Chondrocyte (in vitro differentiated cells): ENCODE measurements at regions not wholly inside any gene's neighbourhood (a gene's known extent, or its start where the extent isn't known, plus 50 kb on each side); places are given as distances from the start of the nearest gene placed in this dataset.

Experiments used
- DNase-seq: peaks from one replicate; pipeline ENCODE4 v3.0.0; 2021; ENCODE audit warnings: mixed read lengths, low spot score
- H3K27ac Mint-ChIP-seq: one replicate; pipeline ENCODE4 v1.8.0; 2021; ENCODE audit warnings: mild to moderate bottlenecking, moderate library complexity, mixed read lengths; ENCODE audit not compliant: unreplicated experiment
- H3K27me3 Mint-ChIP-seq: 2 replicates; pipeline ENCODE4 v1.8.0; 2021; ENCODE audit warnings: low read depth, mixed read lengths
- H3K36me3 Mint-ChIP-seq: 2 replicates; pipeline ENCODE4 v1.8.0; 2021; ENCODE audit warnings: low read depth, mixed read lengths
- H3K4me1 Mint-ChIP-seq: 2 replicates; pipeline ENCODE4 v1.8.0; 2021; ENCODE audit warnings: low read depth, mild to moderate bottlenecking, mixed read lengths
- H3K4me3 Mint-ChIP-seq: one replicate; pipeline ENCODE4 v1.8.0; 2021; ENCODE audit warnings: mild to moderate bottlenecking, moderate library complexity, mixed read lengths; ENCODE audit not compliant: unreplicated experiment
- H3K9me3 Mint-ChIP-seq: 2 replicates; pipeline ENCODE4 v1.8.0; 2021; ENCODE audit warnings: low read depth, mixed read lengths
- TF ChIP-seq, protein P1 (sequence below): fragments of 200-600 bp; sonication (generic); IDR thresholded peaks from 2 replicates; pipeline ENCODE4 v1.5.0; 2021; ENCODE audit warnings: antibody characterized with exemption, mild to moderate bottlenecking, moderate library complexity

DNA sequence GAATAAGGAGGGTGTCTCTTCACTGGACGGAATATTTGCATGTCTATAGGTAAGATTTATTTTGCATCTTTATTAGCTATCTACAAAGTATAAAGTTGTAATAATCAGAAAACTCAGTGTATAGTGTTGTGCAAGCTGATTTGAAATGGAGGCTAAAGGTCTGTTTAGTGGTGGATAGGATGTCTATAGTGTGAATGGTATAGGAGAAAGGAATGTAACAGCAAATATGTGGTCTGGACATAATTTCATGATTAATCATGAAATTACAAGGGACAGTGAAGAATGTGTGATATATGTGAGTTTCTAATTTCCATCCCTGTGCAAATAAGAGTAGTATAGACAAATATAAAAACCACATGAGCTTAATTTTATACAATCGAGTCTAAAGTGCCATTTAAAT lies 79.3 kb upstream of the CAMK2D start:
- no peak for DNase-seq

DNA sequence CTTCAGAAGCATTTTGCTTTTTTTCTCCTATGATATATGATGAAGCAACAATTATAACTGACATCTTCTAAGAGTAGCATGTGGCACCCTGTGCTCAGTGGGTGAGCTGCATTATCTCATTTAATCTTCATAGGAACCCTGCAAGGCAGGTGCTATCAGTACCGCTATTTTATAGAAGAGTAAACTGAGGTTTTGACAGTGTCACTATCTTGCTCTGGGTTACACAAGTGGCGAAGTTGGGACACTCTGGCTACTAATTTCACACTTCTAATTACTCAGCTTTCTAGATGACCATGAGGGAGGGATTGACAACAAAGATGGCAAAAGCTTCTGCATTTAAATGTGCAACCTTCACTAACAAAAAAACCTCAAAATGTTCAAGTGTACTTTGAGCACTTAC lies 76.9 kb upstream of the CAMK2D start:
- Mint-ChIP-seq H3K27ac (no peak overlapping the region), H3K9me3 (no peaks in the 10 kb centered on the region)

More for the DNA sequence above, 79.3 kb upstream of the CAMK2D start:
- H3K36me3 Mint-ChIP-seq: peaks cover 24% of the 10 kb centered on the region
- TF ChIP-seq, protein P1, sequence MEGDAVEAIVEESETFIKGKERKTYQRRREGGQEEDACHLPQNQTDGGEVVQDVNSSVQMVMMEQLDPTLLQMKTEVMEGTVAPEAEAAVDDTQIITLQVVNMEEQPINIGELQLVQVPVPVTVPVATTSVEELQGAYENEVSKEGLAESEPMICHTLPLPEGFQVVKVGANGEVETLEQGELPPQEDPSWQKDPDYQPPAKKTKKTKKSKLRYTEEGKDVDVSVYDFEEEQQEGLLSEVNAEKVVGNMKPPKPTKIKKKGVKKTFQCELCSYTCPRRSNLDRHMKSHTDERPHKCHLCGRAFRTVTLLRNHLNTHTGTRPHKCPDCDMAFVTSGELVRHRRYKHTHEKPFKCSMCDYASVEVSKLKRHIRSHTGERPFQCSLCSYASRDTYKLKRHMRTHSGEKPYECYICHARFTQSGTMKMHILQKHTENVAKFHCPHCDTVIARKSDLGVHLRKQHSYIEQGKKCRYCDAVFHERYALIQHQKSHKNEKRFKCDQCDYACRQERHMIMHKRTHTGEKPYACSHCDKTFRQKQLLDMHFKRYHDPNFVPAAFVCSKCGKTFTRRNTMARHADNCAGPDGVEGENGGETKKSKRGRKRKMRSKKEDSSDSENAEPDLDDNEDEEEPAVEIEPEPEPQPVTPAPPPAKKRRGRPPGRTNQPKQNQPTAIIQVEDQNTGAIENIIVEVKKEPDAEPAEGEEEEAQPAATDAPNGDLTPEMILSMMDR: no peak
- H3K4me3 Mint-ChIP-seq: no peak overlapping the region
- peaks cover 42% of the 10 kb centered on the region for H3K4me1 Mint-ChIP-seq
- H3K27me3 Mint-ChIP-seq: no peaks in the 10 kb centered on the region
- no peaks in the 10 kb centered on the region for H3K9me3 Mint-ChIP-seq
- H3K27ac Mint-ChIP-seq: no peak overlapping the region

DNA sequence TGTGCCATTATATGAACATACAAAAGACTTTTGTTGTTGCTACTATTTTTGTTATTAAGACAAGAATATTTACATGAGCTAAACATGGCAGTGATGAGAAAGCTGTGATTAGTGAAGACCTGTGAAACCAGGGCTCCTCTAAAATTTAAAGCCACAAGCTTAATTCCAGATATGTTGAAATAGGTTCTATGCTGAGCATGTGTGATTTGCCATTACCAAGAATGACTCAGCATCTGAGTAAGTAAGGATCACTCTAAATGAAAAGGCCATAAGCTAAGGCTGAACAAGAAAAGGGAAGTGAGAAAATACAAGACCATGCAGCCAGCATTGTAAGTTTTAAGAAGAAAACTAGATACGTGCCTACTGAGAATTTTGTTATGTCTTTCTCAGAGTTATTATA lies 75.9 kb upstream of the CAMK2D start:
- H3K27ac Mint-ChIP-seq: peak overlapping the region; percentile 59
- H3K27me3 Mint-ChIP-seq: no peaks in the 10 kb centered on the region
- no peak overlapping the region for H3K4me3 Mint-ChIP-seq
- H3K4me1 Mint-ChIP-seq: peaks cover 52% of the 10 kb centered on the region
- peaks cover 7% of the 10 kb centered on the region for H3K36me3 Mint-ChIP-seq
- TF ChIP-seq, protein P1: no peak
- DNase-seq: no peak
- H3K9me3 Mint-ChIP-seq: no peaks in the 10 kb centered on the region

More for the DNA sequence above, 76.9 kb upstream of the CAMK2D start:
- Mint-ChIP-seq H3K4me3 (no peak overlapping the region), H3K4me1 (peaks cover 52% of the 10 kb centered on the region), H3K27me3 (no peaks in the 10 kb centered on the region), H3K36me3 (peaks cover 12% of the 10 kb centered on the region)
- TF ChIP-seq, protein P1: no peak
- no peak for DNase-seq

DNA sequence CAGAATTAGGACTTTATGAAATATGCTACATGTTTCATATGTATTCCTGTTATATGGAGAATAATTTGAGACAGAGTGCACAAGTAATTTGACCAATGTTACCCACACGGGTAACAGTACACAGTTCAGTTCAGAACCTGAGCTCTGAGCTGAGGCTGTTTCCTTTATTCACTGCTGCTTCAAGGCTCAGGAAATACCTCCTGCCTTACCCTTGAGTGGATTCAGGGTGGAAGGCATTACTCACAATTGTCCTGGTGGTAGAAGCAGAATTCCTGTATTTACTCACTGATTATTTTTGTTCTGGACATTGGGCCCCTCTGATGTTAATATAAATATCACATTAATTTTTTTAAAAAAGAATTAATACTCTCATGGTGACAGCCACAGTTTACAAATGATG lies 73.5 kb upstream of the CAMK2D start:
- Mint-ChIP-seq H3K4me1 (peaks cover 44% of the 10 kb centered on the region), H3K27ac (peak overlapping the region; percentile 12), H3K36me3 (peaks cover 3% of the 10 kb centered on the region), H3K27me3 (no peaks in the 10 kb centered on the region), H3K4me3 (no peak overlapping the region), H3K9me3 (no peaks in the 10 kb centered on the region)
- TF ChIP-seq, protein P1: no peak
- DNase-seq: no peak

DNA sequence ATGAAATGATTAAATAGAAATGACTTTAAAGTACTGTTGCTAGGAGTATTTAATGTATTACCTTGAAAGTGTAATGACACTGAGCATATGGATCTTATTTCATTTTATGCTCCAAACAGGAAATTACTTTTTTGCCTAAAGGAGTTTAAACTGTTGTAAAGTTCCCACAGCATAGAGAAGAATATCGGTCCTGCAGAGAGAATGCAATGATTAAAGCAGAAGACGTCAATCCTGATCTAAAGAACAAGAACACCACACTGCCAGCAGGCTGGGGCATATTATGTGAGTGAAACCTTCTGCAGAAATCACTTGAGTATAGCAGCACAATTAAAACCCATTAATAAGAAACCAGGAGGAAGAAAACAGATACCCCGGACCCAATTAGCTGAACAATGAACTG lies 72.8 kb upstream of the CAMK2D start:
- H3K27ac Mint-ChIP-seq: no peak overlapping the region

More for the DNA sequence above, 72.8 kb upstream of the CAMK2D start:
- H3K4me1 Mint-ChIP-seq: peaks cover 40% of the 10 kb centered on the region
- no peaks in the 10 kb centered on the region for H3K9me3 Mint-ChIP-seq
- TF ChIP-seq, protein P1: no peak
- no peak for DNase-seq
- H3K36me3 Mint-ChIP-seq: no peaks in the 10 kb centered on the region
- H3K4me3 Mint-ChIP-seq: no peak overlapping the region
- H3K27me3 Mint-ChIP-seq: no peaks in the 10 kb centered on the region
